BE2C (cell line): ENCODE measurements at regions not wholly inside any gene's neighbourhood (a gene's known extent, or its start where the extent isn't known, plus 50 kb on each side); places are given as distances from the start of the nearest gene placed in this dataset.
"Not testable (repeated sequence)": the region's sequence is repeated elsewhere in the genome, so short reads cannot be mapped to it uniquely, and the experiment has no call there.

ENCODE experiments used
- DNase-seq: peaks from one replicate; pipeline ENCODE4 v3.0.0-alpha.2; 2020
- H3K27me3 ChIP-seq: fragments of 250-450 bp; sonication (Bioruptor Pico); 2 replicates; pipeline ENCODE4 v1.5.1; 2020; ENCODE audit warnings: mild to moderate bottlenecking
- H3K36me3 ChIP-seq: fragments of 250-450 bp; sonication (Bioruptor Pico); 2 replicates; pipeline ENCODE4 v1.5.1; 2020; ENCODE audit warnings: mild to moderate bottlenecking
- H3K4me1 ChIP-seq: fragments of 250-450 bp; sonication (Bioruptor Pico); 2 replicates; pipeline ENCODE4 v1.5.1; 2020
- H3K4me3 ChIP-seq: 2 replicates; pipeline ENCODE4 v1.5.1; 2011; ENCODE audit warnings: low read depth, low read length
- H3K9me3 ChIP-seq: fragments of 250-450 bp; sonication (Bioruptor Pico); 2 replicates; pipeline ENCODE4 v1.5.1; 2020
- TF ChIP-seq, protein P1 (sequence below): IDR thresholded peaks from 2 replicates; pipeline ENCODE4 v1.5.1; 2012; ENCODE audit warnings: mild to moderate bottlenecking, low read depth, low read length

DNA sequence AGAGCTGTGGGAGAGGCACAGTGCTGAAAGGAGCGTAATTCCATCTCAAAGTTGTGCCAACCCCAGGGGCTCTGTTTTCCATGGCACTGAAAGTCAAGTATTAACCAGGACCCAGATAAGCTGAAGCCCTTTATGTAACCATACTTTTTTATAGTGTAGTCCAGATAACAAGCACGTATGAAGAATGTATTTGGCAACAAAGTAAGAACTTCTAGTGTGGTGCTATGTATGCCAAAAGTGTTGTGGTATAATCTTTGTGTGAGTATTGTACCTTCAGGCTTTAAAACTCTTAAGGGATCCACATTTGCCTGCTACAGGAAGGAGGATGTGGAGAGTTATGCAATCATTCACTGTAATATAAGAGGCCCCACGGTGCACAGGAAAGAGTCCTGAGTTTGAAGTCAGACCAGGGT is 129.4 kb downstream of the IBTK start:
- no peak for DNase-seq
- TF ChIP-seq, protein P1, sequence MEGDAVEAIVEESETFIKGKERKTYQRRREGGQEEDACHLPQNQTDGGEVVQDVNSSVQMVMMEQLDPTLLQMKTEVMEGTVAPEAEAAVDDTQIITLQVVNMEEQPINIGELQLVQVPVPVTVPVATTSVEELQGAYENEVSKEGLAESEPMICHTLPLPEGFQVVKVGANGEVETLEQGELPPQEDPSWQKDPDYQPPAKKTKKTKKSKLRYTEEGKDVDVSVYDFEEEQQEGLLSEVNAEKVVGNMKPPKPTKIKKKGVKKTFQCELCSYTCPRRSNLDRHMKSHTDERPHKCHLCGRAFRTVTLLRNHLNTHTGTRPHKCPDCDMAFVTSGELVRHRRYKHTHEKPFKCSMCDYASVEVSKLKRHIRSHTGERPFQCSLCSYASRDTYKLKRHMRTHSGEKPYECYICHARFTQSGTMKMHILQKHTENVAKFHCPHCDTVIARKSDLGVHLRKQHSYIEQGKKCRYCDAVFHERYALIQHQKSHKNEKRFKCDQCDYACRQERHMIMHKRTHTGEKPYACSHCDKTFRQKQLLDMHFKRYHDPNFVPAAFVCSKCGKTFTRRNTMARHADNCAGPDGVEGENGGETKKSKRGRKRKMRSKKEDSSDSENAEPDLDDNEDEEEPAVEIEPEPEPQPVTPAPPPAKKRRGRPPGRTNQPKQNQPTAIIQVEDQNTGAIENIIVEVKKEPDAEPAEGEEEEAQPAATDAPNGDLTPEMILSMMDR = no peak

DNA sequence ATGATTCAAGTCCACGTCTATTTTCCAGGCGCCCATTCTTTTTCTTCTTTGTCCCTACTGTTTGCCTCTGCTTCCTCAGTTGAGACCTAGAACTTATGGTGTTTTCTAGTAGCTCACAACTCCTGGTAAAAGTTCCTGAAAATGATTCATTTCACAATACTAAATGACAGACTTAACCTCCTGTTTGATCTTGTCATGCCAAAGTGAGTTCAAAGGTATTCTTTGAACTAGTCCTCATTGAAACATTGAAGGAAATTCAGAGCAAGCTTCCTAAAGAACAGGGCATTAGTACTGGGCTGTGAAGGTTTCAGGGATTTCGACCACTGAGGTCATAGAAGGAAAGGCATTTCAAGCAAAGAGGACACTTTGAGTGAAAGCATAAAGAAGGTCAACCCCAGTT is 132.8 kb downstream of the IBTK start:
- H3K4me3 ChIP-seq = no peak overlapping the region
- no peaks in the 10 kb centered on the region for H3K4me1 ChIP-seq
- no peaks in the 10 kb centered on the region for H3K36me3 ChIP-seq
- DNase-seq = no peak
- TF ChIP-seq, protein P1 = no peak
- H3K9me3 ChIP-seq = no peaks in the 10 kb centered on the region
- no peaks in the 10 kb centered on the region for H3K27me3 ChIP-seq

More for the DNA sequence above, 129.4 kb downstream of the IBTK start:
- Histone ChIP-seq H3K4me1 (no peaks in the 10 kb centered on the region), H3K27me3 (no peaks in the 10 kb centered on the region), H3K4me3 (no peak overlapping the region), H3K9me3 (no peaks in the 10 kb centered on the region), H3K36me3 (no peaks in the 10 kb centered on the region)

DNA sequence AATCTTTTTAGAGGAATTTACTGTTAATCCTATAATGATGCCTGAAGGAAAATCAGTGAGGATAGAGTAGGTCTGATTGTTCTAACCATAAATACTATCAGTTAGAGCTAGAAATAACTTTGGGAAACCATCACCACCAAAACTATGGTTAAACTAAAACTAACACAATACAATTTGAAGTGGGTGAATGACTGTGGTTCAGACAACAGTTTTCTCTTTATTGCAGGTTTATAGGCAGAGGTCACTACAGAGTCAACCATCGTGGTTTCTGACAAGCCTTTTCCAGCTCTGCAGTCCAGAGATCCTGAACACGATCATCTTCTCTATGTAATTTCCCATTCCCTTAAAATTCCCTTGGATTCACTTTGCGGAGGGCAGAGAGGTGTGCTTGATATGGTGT is 134.3 kb downstream of the IBTK start:
- DNase-seq = no peak
- Histone ChIP-seq H3K36me3 (no peaks in the 10 kb centered on the region), H3K27me3 (no peaks in the 10 kb centered on the region), H3K4me1 (no peaks in the 10 kb centered on the region), H3K4me3 (no peak overlapping the region), H3K9me3 (no peaks in the 10 kb centered on the region)
- TF ChIP-seq, protein P1 = no peak

DNA sequence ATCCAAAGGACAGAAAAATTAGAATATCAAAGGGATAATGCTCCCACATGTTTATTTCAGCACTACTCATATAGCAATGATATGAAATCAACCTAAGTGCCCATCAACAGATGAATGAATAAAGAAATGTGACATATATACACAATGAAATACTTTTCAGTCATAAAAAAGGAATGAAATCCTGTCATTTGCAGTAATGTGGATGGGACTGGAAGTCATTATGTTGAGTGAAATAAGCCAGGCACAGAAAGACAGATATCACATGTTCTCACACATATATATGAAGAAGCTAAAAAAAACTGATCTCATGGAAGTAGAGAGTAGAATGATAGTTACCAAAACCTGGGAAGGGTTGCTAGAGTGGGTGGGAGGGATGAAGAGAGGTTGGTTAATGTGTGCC is 135.7 kb downstream of the IBTK start:
- no peaks in the 10 kb centered on the region for H3K27me3 ChIP-seq
- no peaks in the 10 kb centered on the region for H3K4me1 ChIP-seq
- H3K4me3 ChIP-seq = no peak overlapping the region
- H3K9me3 ChIP-seq = no peaks in the 10 kb centered on the region
- DNase-seq = no peak
- H3K36me3 ChIP-seq = no peaks in the 10 kb centered on the region
- TF ChIP-seq, protein P1 = no peak

DNA sequence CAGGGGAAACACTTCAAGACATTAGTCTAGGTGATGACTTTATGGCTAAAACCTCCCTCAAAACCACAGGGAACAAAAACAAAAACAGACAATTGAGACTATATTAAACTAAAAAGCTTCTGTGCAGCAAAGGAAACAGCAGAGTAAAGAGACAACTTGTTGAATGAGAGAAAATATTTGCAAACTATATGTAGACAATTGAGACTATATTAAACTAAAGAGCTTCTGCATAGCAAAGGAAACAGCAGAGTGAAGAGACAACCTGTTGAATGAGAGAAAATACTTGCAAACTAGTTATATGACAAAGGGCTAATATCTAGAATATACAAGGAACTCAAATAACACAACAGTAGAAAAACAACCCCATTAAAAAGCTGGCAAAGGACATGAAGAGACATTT is 136.4 kb downstream of the IBTK start:
- H3K36me3 ChIP-seq = no peaks in the 10 kb centered on the region
- DNase-seq = no peak
- TF ChIP-seq, protein P1 = no peak
- no peak overlapping the region for H3K4me3 ChIP-seq
- no peaks in the 10 kb centered on the region for H3K4me1 ChIP-seq
- no peaks in the 10 kb centered on the region for H3K9me3 ChIP-seq
- no peaks in the 10 kb centered on the region for H3K27me3 ChIP-seq

DNA sequence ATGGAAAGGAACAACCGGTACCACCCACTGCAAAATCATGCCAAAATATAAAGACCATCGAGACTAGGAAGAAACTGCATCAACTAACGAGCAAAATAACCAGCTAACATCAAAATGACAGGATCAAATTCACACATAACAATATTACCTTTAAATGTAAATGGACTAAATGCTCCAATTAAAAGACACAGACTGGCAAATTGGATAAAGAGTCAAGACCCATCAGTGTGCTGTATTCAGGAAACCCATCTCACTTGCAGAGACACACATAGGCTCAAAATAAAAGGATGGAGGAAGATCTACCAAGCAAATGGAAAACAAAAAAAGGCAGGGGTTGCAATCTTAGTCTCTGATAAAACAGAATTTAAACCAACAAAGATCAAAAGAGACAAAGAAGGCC is 144.4 kb downstream of the IBTK start:
- H3K4me1 ChIP-seq, H3K27me3 ChIP-seq, H3K36me3 ChIP-seq, H3K9me3 ChIP-seq, H3K4me3 ChIP-seq, DNase-seq: not testable (repeated sequence)

DNA sequence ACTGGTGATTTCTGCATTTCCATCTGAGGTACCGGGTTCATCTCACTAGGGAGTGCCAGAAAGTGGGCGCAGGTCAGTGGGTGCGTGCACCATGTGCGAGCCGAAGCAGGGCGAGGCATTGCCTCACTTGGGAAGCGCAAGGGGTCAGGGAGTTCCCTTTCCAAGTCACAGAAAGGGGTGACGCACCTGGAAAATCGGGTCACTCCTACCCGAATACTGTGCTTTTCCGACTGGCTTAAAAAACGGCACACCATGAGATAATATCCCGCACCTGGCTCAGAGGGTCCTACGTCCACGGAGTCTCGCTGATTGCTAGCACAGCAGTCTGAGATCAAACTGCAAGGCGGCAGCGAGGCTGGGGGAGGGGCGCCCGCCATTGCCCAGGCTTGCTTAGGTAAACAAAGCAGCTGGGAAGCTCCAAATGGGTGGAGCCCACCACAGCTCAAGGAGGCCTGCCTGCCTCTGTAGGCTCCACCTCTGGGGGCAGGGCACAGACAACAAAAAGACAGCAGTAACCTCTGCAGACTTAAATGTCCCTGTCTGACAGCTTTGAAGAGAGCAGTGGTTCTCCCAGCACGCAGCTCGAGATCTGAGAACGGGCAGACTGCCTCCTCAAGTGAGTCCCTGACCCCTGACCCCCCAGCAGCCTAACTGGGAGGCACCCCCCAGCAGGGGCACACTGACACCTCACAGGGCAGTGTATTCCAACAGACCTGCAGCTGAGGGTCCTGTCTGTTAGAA is 146.0 kb downstream of the IBTK start:
- H3K36me3 ChIP-seq, H3K27me3 ChIP-seq, H3K9me3 ChIP-seq, H3K4me1 ChIP-seq, DNase-seq, H3K4me3 ChIP-seq: not testable (repeated sequence)

DNA sequence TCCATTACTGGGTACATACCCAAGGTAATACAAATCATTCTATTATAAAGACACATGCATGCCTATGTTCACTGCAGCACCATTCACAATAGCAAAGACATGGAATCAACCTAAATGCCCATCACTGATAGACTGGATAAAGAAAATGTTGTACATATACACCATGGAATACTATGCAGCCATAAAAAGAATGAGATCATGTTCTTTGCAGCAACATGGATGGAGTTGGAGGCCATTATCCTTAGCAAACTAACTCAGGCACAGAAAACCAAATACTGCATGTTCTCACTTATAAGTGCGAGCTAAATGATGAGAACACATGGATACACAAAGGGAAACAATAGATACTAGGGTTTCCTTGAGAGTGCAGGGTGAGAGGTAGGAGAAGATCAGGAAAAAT is 146.8 kb downstream of the IBTK start:
- not testable (repeated sequence) for H3K9me3 ChIP-seq, DNase-seq, H3K36me3 ChIP-seq, H3K4me3 ChIP-seq, H3K27me3 ChIP-seq, H3K4me1 ChIP-seq
